ENCODE measurements at regions not wholly inside any gene's neighbourhood (a gene's known extent, or its start where the extent isn't known, plus 50 kb on each side); places are given as distances from the start of the nearest gene placed in this dataset.

- Histone ChIP-seq H3K36me3 (no peaks in the 10 kb centered on the region), H3K4me1 (no peaks in the 10 kb centered on the region), H3K9me3 (no peaks in the 10 kb centered on the region), H3K27me3 (no peaks in the 10 kb centered on the region), H3K4me3 (replicated peaks in 1 of 3) (no peak overlapping the region), H3K27ac (no peak overlapping the region)
- intact Hi-C loops (cut with DNase I), result no loop called here
- WGBS, 2 donors, result 82 to 85% methylated on average over 22 to 25 of the region's 26 CpGs
- DNase-seq, result no peak
- TF ChIP-seq POLR2A (IDR thresholded peaks at IDR 0.05) (no peak), CTCF (IDR thresholded peaks at IDR 0.05) (no peak)
Observed at GRCh38 chr14:105851716-105852377, 325.5 kb downstream of the TMEM121 start.

GRCh38 chr14:105852378-105853088 is 326.1 kb downstream of the TMEM121 start:
- H3K27me3 ChIP-seq, result no peaks in the 10 kb centered on the region
- no peak overlapping the region for H3K4me3 ChIP-seq (replicated peaks in 1 of 3)
- intact Hi-C loops (cut with DNase I), result no loop called here
- no peaks in the 10 kb centered on the region for H3K4me1 ChIP-seq
- no peaks in the 10 kb centered on the region for H3K36me3 ChIP-seq
- DNase-seq, result no peak
- no peak overlapping the region for H3K27ac ChIP-seq
- TF ChIP-seq CTCF (IDR thresholded peaks at IDR 0.05) (no peak), POLR2A (IDR thresholded peaks at IDR 0.05) (no peak)
- 71 to 85% methylated on average over 3 to 13 of the region's 17 CpGs for WGBS, 2 donors
- H3K9me3 ChIP-seq, result no peaks in the 10 kb centered on the region

GRCh38 chr14:105853089-105853906 is 326.9 kb downstream of the TMEM121 start:
- Histone ChIP-seq H3K27me3 (no peaks in the 10 kb centered on the region), H3K4me1 (no peaks in the 10 kb centered on the region), H3K36me3 (no peaks in the 10 kb centered on the region), H3K4me3 (replicated peaks in 1 of 3) (no peak overlapping the region), H3K9me3 (no peaks in the 10 kb centered on the region), H3K27ac (no peak overlapping the region)
- intact Hi-C loops (cut with DNase I), result no loop called here
- TF ChIP-seq CTCF (IDR thresholded peaks at IDR 0.05), result no peak
- TF ChIP-seq POLR2A (IDR thresholded peaks at IDR 0.05), result no peak
- WGBS, 2 donors, result 93 to 94% methylated on average over 4 to 11 of the region's 16 CpGs
- DNase-seq, result no peak

- TF ChIP-seq POLR2A (IDR thresholded peaks at IDR 0.05) (no peak), CTCF (IDR thresholded peaks at IDR 0.05) (no peak)
- H3K36me3 ChIP-seq, result no peaks in the 10 kb centered on the region
- WGBS, 2 donors, result 86 to 91% methylated on average over 16 to 23 of the region's 25 CpGs
- no peak overlapping the region for H3K27ac ChIP-seq
- H3K4me3 ChIP-seq (replicated peaks in 1 of 3), result no peak overlapping the region
- H3K4me1 ChIP-seq, result no peaks in the 10 kb centered on the region
- no peaks in the 10 kb centered on the region for H3K27me3 ChIP-seq
- no peak for DNase-seq
- H3K9me3 ChIP-seq, result no peaks in the 10 kb centered on the region
- intact Hi-C loops (cut with DNase I), result no loop called here
Observed at GRCh38 chr14:105853907-105854599, 327.7 kb downstream of the TMEM121 start.
